Muscle layer of colon (tissue), 2 donors: ENCODE measurements at regions not wholly inside any gene's neighbourhood (a gene's known extent, or its start where the extent isn't known, plus 50 kb on each side); places are given as distances from the start of the nearest gene placed in this dataset.

Experiments used
- H3K27ac ChIP-seq: one replicate; pipeline ENCODE4 v1.7.0; 2013; ENCODE audit warnings: low read depth, mild to moderate bottlenecking, low read length, moderate library complexity
- H3K27me3 ChIP-seq, 2 donors: one replicate each; pipeline ENCODE4 v1.7.0; 2013; ENCODE audit warnings: low read length in 2 of 2, mild to moderate bottlenecking in 2 of 2; ENCODE audit not compliant: insufficient read depth in 2 of 2, control insufficient read depth in 1 of 2
- H3K36me3 ChIP-seq: one replicate; pipeline ENCODE4 v1.7.0; 2013; ENCODE audit warnings: mild to moderate bottlenecking, low read length; ENCODE audit not compliant: insufficient read depth
- H3K4me1 ChIP-seq: one replicate; pipeline ENCODE4 v1.7.0; 2013; ENCODE audit warnings: mild to moderate bottlenecking, low read length; ENCODE audit not compliant: insufficient read depth
- H3K4me3 ChIP-seq, 2 donors: one replicate each; pipeline ENCODE4 v1.7.0; 2013; ENCODE audit warnings: low read length in 2 of 2, low read depth in 1 of 2, mild to moderate bottlenecking in 1 of 2, moderate library complexity in 1 of 2
- H3K9ac ChIP-seq: one replicate; pipeline ENCODE4 v1.7.0; 2013; ENCODE audit warnings: low read length
- H3K9me3 ChIP-seq: one replicate; pipeline ENCODE4 v1.7.0; 2013; ENCODE audit warnings: mild to moderate bottlenecking, low read length
- donor health status: abdominal sarcoma.
- donor health status: Adenocarcinoma of cecum.

- H3K27ac ChIP-seq: no peak overlapping the region
- H3K4me1 ChIP-seq: no peaks in the 10 kb centered on the region
- no peak overlapping the region for H3K9ac ChIP-seq
- H3K36me3 ChIP-seq: no peaks in the 10 kb centered on the region
- no peak overlapping the region for H3K4me3 ChIP-seq
- no peaks in the 10 kb centered on the region for H3K27me3 ChIP-seq
- no peaks in the 10 kb centered on the region for H3K9me3 ChIP-seq
Observed at GRCh38 chr12:127144770-127145169, 1122.2 kb upstream of the TMEM132C start.

GRCh38 chr12:127145241-127145928 lies 1121.6 kb upstream of the TMEM132C start:
- Histone ChIP-seq H3K9me3 (no peaks in the 10 kb centered on the region), H3K4me1 (no peaks in the 10 kb centered on the region), H3K4me3 (peak overlapping the region; percentile 64 to 65), H3K36me3 (no peaks in the 10 kb centered on the region), H3K9ac (no peak overlapping the region), H3K27ac (no peak overlapping the region), H3K27me3 (no peaks in the 10 kb centered on the region)

GRCh38 chr12:127145929-127146789 lies 1120.8 kb upstream of the TMEM132C start:
- no peak overlapping the region for H3K9ac ChIP-seq

GRCh38 chr12:127146991-127147718 lies 1119.8 kb upstream of the TMEM132C start:
- Histone ChIP-seq H3K9ac (no peak overlapping the region), H3K27me3 (no peaks in the 10 kb centered on the region), H3K36me3 (no peaks in the 10 kb centered on the region), H3K9me3 (no peaks in the 10 kb centered on the region), H3K27ac (no peak overlapping the region), H3K4me1 (no peaks in the 10 kb centered on the region), H3K4me3 (no peak overlapping the region)

More at GRCh38 chr12:127145929-127146789, 1120.8 kb upstream of the TMEM132C start:
- H3K27me3 ChIP-seq: no peaks in the 10 kb centered on the region
- H3K27ac ChIP-seq: peak overlapping the region; percentile 38
- H3K9me3 ChIP-seq: no peaks in the 10 kb centered on the region
- H3K4me3 ChIP-seq: peak overlapping the region; percentile 64 to 65
- no peaks in the 10 kb centered on the region for H3K36me3 ChIP-seq
- no peaks in the 10 kb centered on the region for H3K4me1 ChIP-seq

- H3K9ac ChIP-seq: no peak overlapping the region
- no peaks in the 10 kb centered on the region for H3K36me3 ChIP-seq
Observed at GRCh38 chr12:127147724-127148123, 1119.2 kb upstream of the TMEM132C start.

GRCh38 chr12:127148318-127148717 lies 1118.7 kb upstream of the TMEM132C start:
- Histone ChIP-seq H3K9ac (no peak overlapping the region), H3K36me3 (no peaks in the 10 kb centered on the region), H3K27ac (no peak overlapping the region), H3K9me3 (no peaks in the 10 kb centered on the region), H3K4me1 (no peaks in the 10 kb centered on the region), H3K27me3 (no peaks in the 10 kb centered on the region), H3K4me3 (no peak overlapping the region)

More at GRCh38 chr12:127147724-127148123, 1119.2 kb upstream of the TMEM132C start:
- H3K4me3 ChIP-seq: no peak overlapping the region
- H3K27me3 ChIP-seq: no peaks in the 10 kb centered on the region
- no peaks in the 10 kb centered on the region for H3K9me3 ChIP-seq
- no peaks in the 10 kb centered on the region for H3K4me1 ChIP-seq
- no peak overlapping the region for H3K27ac ChIP-seq

- H3K27me3 ChIP-seq: no peaks in the 10 kb centered on the region
- no peaks in the 10 kb centered on the region for H3K36me3 ChIP-seq
- H3K9ac ChIP-seq: no peak overlapping the region
- H3K4me1 ChIP-seq: no peaks in the 10 kb centered on the region
- no peaks in the 10 kb centered on the region for H3K9me3 ChIP-seq
- no peak overlapping the region for H3K27ac ChIP-seq
- H3K4me3 ChIP-seq: no peak overlapping the region
Observed at GRCh38 chr12:127149226-127149964, 1117.6 kb upstream of the TMEM132C start.

GRCh38 chr12:127150028-127150427 lies 1116.9 kb upstream of the TMEM132C start:
- no peak overlapping the region for H3K27ac ChIP-seq
- H3K4me3 ChIP-seq: no peak overlapping the region
- no peaks in the 10 kb centered on the region for H3K27me3 ChIP-seq
- no peaks in the 10 kb centered on the region for H3K36me3 ChIP-seq
- no peaks in the 10 kb centered on the region for H3K4me1 ChIP-seq
- H3K9ac ChIP-seq: no peak overlapping the region
- H3K9me3 ChIP-seq: no peaks in the 10 kb centered on the region

GRCh38 chr12:127150479-127150878 lies 1116.5 kb upstream of the TMEM132C start:
- Histone ChIP-seq H3K4me1 (no peaks in the 10 kb centered on the region), H3K4me3 (no peak overlapping the region), H3K27ac (no peak overlapping the region), H3K9ac (no peak overlapping the region), H3K9me3 (no peaks in the 10 kb centered on the region), H3K27me3 (no peaks in the 10 kb centered on the region), H3K36me3 (no peaks in the 10 kb centered on the region)

- no peaks in the 10 kb centered on the region for H3K36me3 ChIP-seq
- no peak overlapping the region for H3K9ac ChIP-seq
- H3K4me1 ChIP-seq: no peaks in the 10 kb centered on the region
- no peaks in the 10 kb centered on the region for H3K9me3 ChIP-seq
- H3K27ac ChIP-seq: no peak overlapping the region
- no peak overlapping the region for H3K4me3 ChIP-seq
- no peaks in the 10 kb centered on the region for H3K27me3 ChIP-seq
Observed at GRCh38 chr12:127150956-127151355, 1116.0 kb upstream of the TMEM132C start.

GRCh38 chr12:127153996-127154395 lies 1113.0 kb upstream of the TMEM132C start:
- Histone ChIP-seq H3K4me1 (no peaks in the 10 kb centered on the region), H3K27me3 (no peaks in the 10 kb centered on the region), H3K9ac (no peak overlapping the region), H3K4me3 (no peak overlapping the region), H3K9me3 (no peaks in the 10 kb centered on the region), H3K36me3 (no peaks in the 10 kb centered on the region), H3K27ac (no peak overlapping the region)
